Ovary (tissue), 3 donors: ENCODE measurements at regions not wholly inside any gene's neighbourhood (a gene's known extent, or its start where the extent isn't known, plus 50 kb on each side); places are given as distances from the start of the nearest gene placed in this dataset.

Experiments used
- CTCF ChIP-seq, 3 donors: fragments of 450-650 bp in 2 of 3; fragments of 200-600 bp in 1 of 3; IDR thresholded peaks; one replicate each; pipeline versions ENCODE4 v1.5.1 to v1.8.0; 2016 to 2022; ENCODE audit warnings: antibody characterized with exemption in 3 of 3, mild to moderate bottlenecking in 1 of 3
- EP300 ChIP-seq: sonication (generic); formaldehyde crosslinking; IDR thresholded peaks from one replicate; pipeline ENCODE4 v1.6.1; 2017; ENCODE audit warnings: antibody characterized with exemption
- POLR2A ChIP-seq: fragments of 450-650 bp; IDR thresholded peaks from one replicate; pipeline ENCODE4 v1.6.1; 2017; ENCODE audit warnings: antibody characterized with exemption, mild to moderate bottlenecking, moderate library complexity
- donor health status: DM: no; HTN: no; CAD: no.

GRCh38 chr21:38556390-38556789 is 58.1 kb upstream of the ERG start:
- TF ChIP-seq CTCF (IDR thresholded peaks at IDR 0.05) (no peak), POLR2A (no peak), EP300 (no peak)
